ENCODE measurements at regions not wholly inside any gene's neighbourhood (a gene's known extent, or its start where the extent isn't known, plus 50 kb on each side); places are given as distances from the start of the nearest gene placed in this dataset.
"Not testable (repeated sequence)": the region's sequence is repeated elsewhere in the genome, so short reads cannot be mapped to it uniquely, and the experiment has no call there.

DNA sequence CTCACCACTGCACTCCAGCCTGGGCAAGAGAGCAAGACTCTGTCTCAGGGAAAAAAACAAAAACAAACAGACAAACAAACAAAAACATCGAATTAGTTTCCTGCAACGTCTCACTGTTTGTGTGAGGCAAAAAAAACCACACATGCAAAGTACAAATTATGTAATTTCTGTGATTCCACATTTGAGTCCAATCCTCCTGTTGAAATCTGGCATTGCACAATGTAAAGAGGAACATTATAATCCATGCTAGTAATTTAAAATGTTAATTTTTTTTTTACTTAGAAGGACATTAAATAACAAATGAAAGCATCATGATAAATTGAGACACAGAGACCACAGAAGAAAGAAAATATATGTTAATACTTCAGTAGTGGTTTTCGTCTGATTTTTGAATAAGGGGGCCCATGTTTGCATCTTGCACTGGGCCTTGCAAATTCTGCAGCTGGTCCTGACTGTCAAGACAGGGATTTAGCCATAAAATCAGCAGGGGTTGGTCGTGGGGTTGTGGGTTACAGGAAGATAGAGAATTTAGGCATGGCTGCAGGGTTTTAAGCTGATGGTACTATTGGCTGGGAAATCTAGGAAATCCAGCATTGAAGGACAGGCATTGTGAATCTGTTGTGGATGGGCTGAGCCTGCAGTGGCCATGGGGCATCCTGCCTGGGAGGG is 102.6 kb upstream of the ALDH3B2 start:
- DNase-seq (ENCODE audit: low read depth, low spot score) = no peak

DNA sequence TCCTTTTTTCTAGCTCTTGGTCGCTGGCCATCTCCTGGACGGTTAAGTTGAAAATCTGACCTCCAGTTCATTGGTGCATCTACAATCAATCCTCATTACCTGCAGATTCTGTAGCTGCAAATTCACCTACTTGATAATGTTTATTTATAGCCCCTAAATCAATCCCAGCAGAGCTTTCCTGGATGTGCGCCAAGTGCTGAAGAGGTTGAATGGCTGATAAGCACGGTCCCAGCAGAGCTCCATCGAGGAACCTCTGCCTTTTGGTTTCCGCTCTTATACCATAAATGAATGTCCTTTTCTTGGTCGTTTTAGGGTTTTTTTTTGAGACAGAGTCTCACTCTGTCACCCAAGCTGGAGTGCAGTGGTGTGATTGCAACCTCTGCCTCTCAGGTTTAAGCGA is 99.8 kb upstream of the ALDH3B2 start:
- not testable (repeated sequence) for DNase-seq (ENCODE audit: low read depth, low spot score)

DNA sequence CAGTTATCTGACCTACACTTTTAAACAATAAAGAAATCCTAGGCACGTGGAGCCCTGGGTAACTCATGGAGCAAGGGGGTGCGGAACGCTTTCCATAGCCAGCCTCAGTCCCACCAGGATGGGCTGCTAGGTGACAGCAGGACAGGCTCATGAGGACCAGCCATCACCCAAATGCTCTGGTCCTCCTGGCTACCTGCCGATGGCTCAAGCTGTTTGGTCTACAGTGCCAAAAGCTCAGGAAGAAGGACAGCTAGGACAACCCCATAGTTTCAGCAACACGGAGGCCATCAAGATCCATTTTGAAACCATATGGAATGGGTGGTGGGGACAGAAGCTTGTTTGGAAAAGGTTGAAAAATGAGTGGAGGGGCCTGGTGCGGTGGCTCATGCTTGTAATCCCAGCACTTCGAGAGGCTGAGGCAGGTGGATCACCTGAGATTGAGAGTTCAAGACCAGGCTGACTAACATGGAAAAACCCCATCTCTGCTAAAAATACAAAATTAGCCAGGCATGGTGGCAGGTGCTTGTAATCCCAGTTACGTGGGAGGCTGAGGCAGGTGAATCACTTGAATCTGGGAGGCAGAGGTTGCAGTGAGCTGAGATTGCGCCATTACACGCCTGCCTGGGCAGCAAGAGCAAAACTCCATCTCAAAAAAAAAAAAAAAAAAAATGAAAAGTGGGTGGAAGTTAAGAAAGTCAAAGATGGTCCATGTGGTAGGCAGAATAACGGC is 93.7 kb upstream of the ALDH3B2 start:
- not testable (repeated sequence) for DNase-seq (ENCODE audit: low read depth, low spot score)

DNA sequence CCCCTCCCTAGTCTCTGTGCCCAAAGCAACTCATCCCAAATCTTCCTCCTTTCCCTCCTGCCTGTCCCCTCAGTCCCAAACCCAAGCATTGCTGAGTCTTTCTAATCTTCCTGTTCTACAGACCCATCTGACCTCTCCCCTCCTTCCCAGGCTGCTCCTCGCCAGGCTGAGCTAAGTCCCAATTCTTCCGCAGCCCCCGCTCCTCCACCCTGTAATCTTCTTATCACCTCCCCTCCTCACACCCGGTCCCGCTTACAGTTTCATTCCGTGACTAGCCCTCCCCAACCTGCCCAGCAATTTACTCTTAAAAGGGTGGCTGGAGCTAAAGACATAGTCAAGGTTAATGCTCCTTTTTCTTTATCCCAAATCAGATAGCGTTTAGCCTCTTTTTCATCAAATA is 86.8 kb upstream of the ALDH3B2 start:
- not testable (repeated sequence) for DNase-seq (ENCODE audit: low read depth, low spot score)

DNA sequence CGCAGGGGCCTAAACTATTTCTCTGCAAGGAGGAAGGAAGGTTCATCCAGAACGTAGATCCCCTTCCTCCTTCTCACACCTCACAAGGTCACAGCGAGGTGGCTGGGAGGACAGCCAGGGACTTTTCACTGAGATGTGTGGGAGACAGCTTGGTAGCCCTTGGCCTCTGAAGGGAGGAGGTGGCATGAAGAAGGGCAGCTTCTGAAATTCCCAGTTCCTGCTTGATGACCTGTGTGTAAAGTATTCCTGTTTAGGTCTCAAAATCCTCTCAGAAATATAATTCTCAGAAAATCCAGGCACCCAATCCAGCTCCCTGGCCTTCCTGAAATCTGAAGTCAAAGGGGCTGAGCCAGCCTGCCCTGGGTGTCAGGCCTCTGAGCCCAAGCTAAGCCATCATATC is 84.9 kb upstream of the ALDH3B2 start:
- not testable (repeated sequence) for DNase-seq (ENCODE audit: low read depth, low spot score)

DNA sequence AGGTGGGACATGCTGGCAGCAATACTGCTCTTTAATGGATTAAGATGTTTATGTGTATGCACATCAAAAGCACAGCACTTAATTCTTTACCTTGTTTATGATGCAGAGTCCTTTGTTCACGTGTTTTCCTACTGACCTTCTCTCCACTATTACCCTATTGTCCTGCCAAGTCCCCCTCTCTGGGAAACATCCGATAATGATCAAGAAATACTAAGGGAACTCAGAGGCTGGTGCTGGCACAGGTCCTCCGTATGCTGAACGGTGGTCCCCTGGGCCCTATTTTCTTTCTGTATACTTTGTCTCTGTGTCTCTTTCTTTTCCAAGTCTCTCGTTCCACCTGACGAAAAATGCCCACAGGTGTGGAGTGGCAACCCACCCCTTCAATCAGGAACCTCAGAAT is 84.0 kb upstream of the ALDH3B2 start:
- DNase-seq (ENCODE audit: low read depth, low spot score) = not testable (repeated sequence)

DNA sequence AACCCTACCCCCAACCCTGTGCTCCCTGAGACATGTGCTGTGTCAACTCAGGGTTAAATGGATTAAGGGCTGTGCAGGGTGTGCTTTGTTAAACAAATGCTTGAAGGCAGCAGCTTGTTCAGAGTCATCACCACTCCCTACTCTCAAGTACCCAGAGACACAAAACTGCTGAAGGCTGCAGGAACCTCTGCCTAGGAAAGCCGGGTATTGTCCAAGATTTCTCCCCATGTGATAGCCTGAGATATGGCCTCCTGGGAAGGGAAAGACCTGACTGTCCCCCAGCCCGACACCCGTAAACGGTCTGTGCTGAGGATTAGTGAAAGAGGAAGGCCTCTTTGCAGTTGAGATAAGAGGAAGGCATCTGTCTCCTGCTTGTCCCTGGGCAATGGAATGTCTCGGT is 83.6 kb upstream of the ALDH3B2 start:
- not testable (repeated sequence) for DNase-seq (ENCODE audit: low read depth, low spot score)

DNA sequence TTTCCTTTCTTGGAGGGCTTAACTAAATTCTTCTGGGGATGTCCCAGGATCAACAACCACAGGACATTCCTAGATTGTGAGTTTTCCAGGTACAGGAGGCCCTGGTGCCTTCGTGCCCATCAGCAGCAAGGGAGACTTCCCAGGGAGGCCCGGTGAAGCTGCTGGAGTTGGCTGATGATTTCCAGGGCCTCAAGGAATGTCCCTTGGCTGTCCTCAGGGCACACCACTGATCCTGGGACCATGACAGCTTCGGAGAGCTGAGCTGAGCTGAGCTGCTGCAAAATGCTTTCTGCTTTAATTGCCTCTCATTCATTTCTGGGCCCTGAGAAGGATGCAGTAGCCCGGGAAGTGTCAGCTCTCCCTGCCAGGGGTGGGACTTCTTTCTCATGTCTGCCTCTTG is 79.4 kb upstream of the ALDH3B2 start:
- not testable (repeated sequence) for DNase-seq (ENCODE audit: low read depth, low spot score)

DNA sequence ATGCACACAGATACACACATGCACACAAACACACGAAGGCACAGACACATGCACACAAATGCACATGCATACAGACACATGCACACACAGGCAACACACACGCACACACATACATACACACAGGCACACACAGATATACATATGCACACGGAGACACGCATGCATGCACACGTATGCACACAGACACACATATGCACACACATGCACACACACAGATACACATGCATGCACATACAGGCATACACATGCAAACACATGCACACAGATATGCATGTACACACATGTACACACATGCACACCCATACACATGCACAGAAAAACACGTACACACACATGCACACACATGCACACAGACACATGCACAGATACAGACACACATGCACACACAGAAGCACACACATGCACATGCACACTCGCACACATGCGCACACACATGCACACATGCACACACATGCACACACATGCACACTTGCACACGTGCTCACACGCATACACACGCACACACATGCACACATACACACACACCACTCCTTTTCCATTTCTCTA is 70.8 kb upstream of the ALDH3B2 start:
- no peak for DNase-seq (ENCODE audit: low read depth, low spot score)

DNA sequence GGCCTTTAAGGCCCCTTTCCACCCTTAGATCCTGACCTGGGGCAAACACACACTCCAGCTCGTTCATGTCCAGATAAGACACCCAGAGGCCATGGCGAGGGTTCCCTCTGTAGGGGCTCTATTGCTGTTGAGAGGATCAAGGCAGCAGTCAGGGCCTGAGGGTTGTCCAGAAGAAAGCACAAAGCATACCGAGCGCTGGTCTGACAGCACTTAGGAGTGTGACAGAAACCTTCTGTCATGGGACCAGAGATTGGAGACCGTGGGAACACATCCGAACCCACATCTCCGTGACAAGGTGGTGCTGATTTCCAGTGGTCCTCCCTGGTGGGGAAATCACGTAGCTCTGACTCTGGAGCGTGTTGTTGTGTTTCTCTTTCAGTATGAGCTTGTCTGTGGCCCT is 69.8 kb upstream of the ALDH3B2 start:
- not testable (repeated sequence) for DNase-seq (ENCODE audit: low read depth, low spot score)

DNA sequence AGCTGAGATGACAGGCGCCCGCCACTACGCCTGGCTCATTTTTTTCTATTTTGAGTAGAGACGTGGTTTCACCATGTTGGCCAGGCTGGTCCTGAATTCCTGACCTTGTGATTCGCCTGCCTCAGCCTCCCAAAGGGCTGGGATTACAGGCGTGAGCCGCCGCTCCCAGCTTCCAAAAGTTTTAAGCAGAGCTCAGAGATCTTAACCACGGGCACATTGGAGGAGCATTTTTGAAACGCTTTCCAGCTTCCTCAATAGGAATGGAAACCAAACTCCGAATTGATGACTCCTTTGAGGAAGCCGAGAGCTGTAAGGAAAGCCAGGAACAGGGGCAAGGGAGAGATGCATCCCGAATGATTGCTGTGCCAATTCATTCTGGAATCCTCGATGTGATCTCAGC is 63.8 kb upstream of the ALDH3B2 start:
- not testable (repeated sequence) for DNase-seq (ENCODE audit: low read depth, low spot score)

DNA sequence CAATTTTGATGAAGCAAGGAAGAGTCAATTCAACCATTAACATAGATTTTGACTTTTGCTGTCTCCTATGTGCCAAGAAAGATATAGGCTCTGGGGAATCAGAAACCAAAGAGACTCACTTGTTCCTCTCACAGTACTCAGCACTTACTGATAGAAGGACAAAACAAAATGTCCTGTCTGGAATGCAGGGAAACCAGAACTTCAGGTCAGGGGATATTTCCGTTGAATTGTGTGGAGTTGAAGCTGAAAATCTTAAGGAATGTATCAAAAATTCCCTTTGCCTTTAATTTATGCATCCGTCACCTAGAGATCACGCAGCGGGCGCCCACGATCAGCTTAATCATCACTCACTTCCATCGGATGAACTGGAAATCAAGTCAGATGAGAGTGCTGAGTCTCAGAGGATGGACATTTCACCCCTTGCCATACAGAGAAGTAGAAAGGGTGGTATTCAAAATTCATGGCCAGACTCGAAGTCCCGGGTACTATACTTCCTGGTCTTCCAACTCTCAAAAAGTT is 63.2 kb upstream of the ALDH3B2 start:
- not testable (repeated sequence) for DNase-seq (ENCODE audit: low read depth, low spot score)

DNA sequence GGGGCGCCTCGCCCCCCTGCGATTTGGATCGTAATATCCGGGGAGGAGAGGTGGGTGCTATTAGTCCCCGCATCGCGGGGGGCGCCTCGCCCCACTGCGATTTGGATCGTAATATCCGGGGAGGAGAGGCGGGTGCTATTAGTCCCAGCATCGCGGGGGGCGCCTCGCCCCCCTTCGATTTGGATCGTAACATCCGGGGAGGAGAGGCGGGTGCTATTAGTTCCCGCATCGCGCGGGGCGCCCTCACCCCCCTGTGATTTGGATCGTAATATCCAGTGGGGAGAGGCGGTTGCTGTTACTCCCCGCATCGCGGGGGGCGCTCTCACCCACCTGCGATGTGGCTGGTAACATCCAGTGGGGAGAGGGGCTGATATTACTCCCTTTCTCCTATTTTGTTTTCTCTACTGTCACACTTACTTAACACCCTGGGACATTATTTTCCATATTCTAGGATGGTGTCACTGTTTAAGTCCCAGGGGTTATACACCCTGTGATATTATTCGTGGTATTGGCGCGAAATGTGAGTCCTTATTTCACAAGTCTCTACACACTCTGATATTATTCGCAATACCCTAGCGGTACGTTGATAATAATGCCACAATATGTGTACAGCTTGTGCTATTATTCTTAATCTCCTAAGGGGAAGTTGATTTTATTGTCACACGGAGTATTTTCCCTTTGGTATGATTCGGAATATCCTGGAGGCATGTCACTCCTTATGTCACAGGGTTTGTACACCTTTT is 57.8 kb upstream of the ALDH3B2 start:
- peak; percentile 25 for DNase-seq (ENCODE audit: low read depth, low spot score)

DNA sequence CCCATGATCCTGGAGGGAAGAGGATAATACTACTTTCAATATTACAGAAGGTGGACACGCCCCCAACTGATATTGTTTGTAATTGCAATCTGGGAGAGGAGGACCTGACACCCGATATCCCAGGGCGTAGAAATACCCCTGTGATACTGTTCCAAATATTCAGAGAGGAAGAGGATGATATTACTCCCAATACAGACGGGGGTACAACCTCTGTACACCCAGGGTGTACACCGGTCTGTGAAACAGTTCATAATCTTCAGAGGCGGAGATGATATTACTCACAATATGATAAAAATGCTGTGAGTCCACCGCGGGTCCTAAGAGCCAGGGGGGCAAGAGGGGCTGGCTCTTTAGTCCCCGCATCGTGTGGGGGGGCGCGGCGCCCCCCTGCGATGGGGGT is 57.2 kb upstream of the ALDH3B2 start:
- no peak for DNase-seq (ENCODE audit: low read depth, low spot score)

DNA sequence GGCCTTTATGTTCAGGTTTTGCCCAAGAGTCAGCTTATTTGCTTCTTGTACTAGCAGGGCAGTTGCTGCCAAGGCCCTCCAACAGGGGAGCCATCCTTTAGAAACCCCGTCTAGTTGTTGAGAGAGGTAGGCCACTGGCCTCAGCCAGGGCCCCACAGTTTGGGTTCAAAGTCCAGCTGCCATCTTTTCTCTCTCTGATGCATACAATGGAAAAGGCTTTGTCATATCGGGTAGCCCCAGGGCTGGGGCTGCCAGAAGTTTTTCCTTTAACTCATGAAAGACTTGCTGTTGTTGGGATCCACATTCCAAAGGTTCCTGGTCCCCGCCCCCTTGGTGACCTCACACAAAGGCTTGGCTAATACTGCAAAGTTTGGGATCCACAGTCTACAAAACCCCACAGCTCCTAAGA is 53.7 kb upstream of the ALDH3B2 start:
- not testable (repeated sequence) for DNase-seq (ENCODE audit: low read depth, low spot score)

DNA sequence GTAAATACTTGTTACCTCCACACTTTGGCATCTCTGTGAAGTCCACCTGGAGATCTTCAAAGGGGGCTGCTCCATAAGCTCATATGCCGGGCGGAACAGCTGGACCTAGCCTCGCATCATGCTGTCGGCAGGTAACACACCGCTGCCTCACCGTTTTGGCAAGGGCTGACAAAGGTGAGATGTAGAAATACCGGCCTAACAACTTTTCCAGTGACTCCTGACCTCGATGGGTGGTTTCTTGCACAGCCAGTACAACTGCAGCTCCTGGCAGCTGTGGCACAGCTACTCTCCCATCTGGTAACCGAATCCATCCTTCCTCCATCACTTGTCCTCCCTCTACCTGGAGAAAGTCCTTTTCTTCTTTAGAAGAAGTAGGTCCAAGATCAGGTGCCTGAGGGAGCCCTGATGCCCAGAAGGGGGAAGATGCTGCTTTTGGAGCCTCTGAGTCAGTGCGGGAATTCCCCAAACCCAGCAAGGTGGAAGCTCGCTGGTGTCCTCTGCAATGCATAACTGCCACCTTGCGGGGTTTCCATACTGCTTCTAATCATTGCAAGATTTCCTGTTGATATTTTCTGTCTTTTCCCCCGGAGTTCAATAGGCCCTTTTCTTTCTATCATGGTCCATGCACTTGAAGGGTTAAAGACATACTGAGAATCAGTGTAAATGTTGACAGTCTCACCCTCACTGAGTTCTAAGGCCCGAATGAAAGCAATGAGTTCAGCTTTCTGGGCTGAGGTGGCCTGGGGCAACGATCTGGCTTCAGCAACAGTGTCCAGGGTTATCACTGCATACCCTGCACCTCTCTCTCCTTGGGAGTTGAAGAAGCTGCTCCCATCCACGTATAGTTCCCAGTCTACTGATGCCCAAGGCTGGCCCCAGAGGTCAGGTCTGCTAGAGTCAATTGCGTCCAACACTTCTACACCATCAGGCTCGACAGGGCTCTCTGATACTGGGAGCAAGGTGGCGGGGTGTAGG is 52.9 kb upstream of the ALDH3B2 start:
- DNase-seq (ENCODE audit: low read depth, low spot score) = not testable (repeated sequence)

Data from activated naive CD8-positive, alpha-beta T cell treated with anti-CD3 and anti-CD28 coated beads, Interleukin-2, amount 50 U/mL, for 16 hours (primary cell).